GM23338 (cell line): ENCODE measurements at regions not wholly inside any gene's neighbourhood (a gene's known extent, or its start where the extent isn't known, plus 50 kb on each side); places are given as distances from the start of the nearest gene placed in this dataset.

Experiments
- ATAC-seq: fragments of 200-7000 bp; cut with Tn5 transposase; 3 replicates; pipeline ENCODE4 v1.9.1; 2020
- DNase-seq: peaks from one replicate; pipeline ENCODE4 v3.0.0-alpha.2; 2015; ENCODE audit warnings: low spot score
- H2AFZ ChIP-seq: fragments of 200-600 bp; sonication (generic); 2 replicates; pipeline ENCODE4 v1.8.0; 2016; ENCODE audit warnings: antibody characterized with exemption, mild to moderate bottlenecking, moderate library complexity
- H3F3A ChIP-seq: fragments of 200-600 bp; sonication (generic); replicated peaks from 2 replicates; pipeline ENCODE4 v1.8.0; 2017; ENCODE audit warnings: antibody characterized with exemption, mixed run types, low read depth
- H3K27ac ChIP-seq: fragments of 200-600 bp; sonication (generic); 2 replicates; pipeline ENCODE4 v1.6.1; 2016; ENCODE audit warnings: low read depth
- H3K27me3 ChIP-seq: fragments of 200-600 bp; sonication (generic); 2 replicates; pipeline ENCODE4 v1.8.0; 2016; ENCODE audit warnings: mild to moderate bottlenecking, mixed run types, moderate library complexity; ENCODE audit not compliant: insufficient read depth
- H3K36me3 ChIP-seq: fragments of 200-600 bp; sonication (generic); 2 replicates; pipeline ENCODE4 v1.8.0; 2016; ENCODE audit warnings: mild to moderate bottlenecking; ENCODE audit not compliant: insufficient read depth
- H3K4me1 ChIP-seq: fragments of 200-600 bp; sonication (generic); 2 replicates; pipeline ENCODE4 v1.8.0; 2016; ENCODE audit warnings: mild to moderate bottlenecking, moderate library complexity; ENCODE audit not compliant: insufficient read depth
- H3K4me2 ChIP-seq: fragments of 200-600 bp; sonication (generic); 2 replicates; pipeline ENCODE4 v1.7.1; 2017; ENCODE audit warnings: mixed run types
- H3K4me3 ChIP-seq: fragments of 200-600 bp; sonication (generic); 2 replicates; pipeline ENCODE4 v1.6.1; 2016; ENCODE audit warnings: mixed run types
- H3K79me2 ChIP-seq: fragments of 200-600 bp; sonication (generic); replicated peaks from 2 replicates; pipeline ENCODE4 v1.8.0; 2017; ENCODE audit warnings: mild to moderate bottlenecking; ENCODE audit not compliant: insufficient read depth
- H3K9me2 ChIP-seq: fragments of 200-600 bp; sonication (generic); 2 replicates; pipeline ENCODE4 v1.8.0; 2017; ENCODE audit not compliant: insufficient read depth
- H4K20me1 ChIP-seq: fragments of 200-600 bp; sonication (generic); replicated peaks from 2 replicates; pipeline ENCODE4 v1.8.0; 2017; ENCODE audit warnings: mild to moderate bottlenecking; ENCODE audit not compliant: insufficient read depth
- H3K27ac Mint-ChIP-seq: 2 replicates; pipeline ENCODE4 v1.8.0; 2020; ENCODE audit warnings: inconsistent platforms, mild to moderate bottlenecking, moderate library complexity, mixed read lengths
- H3K27me3 Mint-ChIP-seq: 3 replicates; pipeline ENCODE4 v1.8.0; 2022; ENCODE audit warnings: low read depth, mild to moderate bottlenecking, moderate library complexity, mixed read lengths, inconsistent platforms; ENCODE audit not compliant: insufficient read depth, poor library complexity
- H3K36me3 Mint-ChIP-seq: 3 replicates; pipeline ENCODE4 v1.8.0; 2021; ENCODE audit warnings: low read depth, mild to moderate bottlenecking, inconsistent platforms, moderate library complexity, mixed read lengths
- H3K4me1 Mint-ChIP-seq: 3 replicates; pipeline ENCODE4 v1.8.0; 2020; ENCODE audit warnings: mild to moderate bottlenecking, inconsistent platforms, mixed read lengths
- H3K4me3 Mint-ChIP-seq: 3 replicates; pipeline ENCODE4 v1.8.0; 2021; ENCODE audit warnings: moderate library complexity, mild to moderate bottlenecking, inconsistent platforms, mixed read lengths
- H3K9me3 Mint-ChIP-seq: 3 replicates; pipeline ENCODE4 v1.8.0; 2020; ENCODE audit warnings: moderate library complexity, mild to moderate bottlenecking, inconsistent platforms, mixed read lengths
- CREB1 ChIP-seq: fragments of 250-450 bp; sonication (Bioruptor Pico); IDR thresholded peaks from 2 replicates; pipeline ENCODE4 v1.5.0; 2020; ENCODE audit warnings: low read depth, mild to moderate bottlenecking, moderate library complexity
- ETS1 ChIP-seq: IDR thresholded peaks from 2 replicates; pipeline ENCODE4 v1.6.1; 2016; ENCODE audit warnings: antibody characterized with exemption
- EZH2 ChIP-seq: fragments of 200-600 bp; sonication (generic); IDR thresholded peaks from one replicate; pipeline ENCODE4 v1.8.0; 2017; ENCODE audit warnings: antibody characterized with exemption, mild to moderate bottlenecking, low read depth; ENCODE audit not compliant: unreplicated experiment
- EZH2phosphoT487 ChIP-seq: fragments of 200-600 bp; sonication (generic); IDR thresholded peaks from one replicate; pipeline ENCODE4 v1.8.1; 2018; ENCODE audit warnings: antibody characterized with exemption; ENCODE audit not compliant: unreplicated experiment
- JUNB ChIP-seq: IDR thresholded peaks from one replicate; pipeline ENCODE4 v1.6.1; 2016; ENCODE audit warnings: antibody characterized with exemption; ENCODE audit not compliant: unreplicated experiment
- NANOG ChIP-seq: IDR thresholded peaks from 2 replicates; pipeline ENCODE4 v1.6.1; 2016; ENCODE audit warnings: antibody characterized with exemption, borderline replicate concordance
- POLR2AphosphoS5 ChIP-seq: IDR thresholded peaks from 2 replicates; pipeline ENCODE4 v1.6.1; 2016; ENCODE audit warnings: antibody characterized with exemption, low read depth
- REST ChIP-seq: IDR thresholded peaks from one replicate; pipeline ENCODE4 v1.6.1; 2018; ENCODE audit warnings: antibody characterized with exemption; ENCODE audit not compliant: unreplicated experiment
- STAT1 ChIP-seq: IDR thresholded peaks from one replicate; pipeline ENCODE4 v1.6.1; 2016; ENCODE audit warnings: antibody characterized with exemption; ENCODE audit not compliant: unreplicated experiment
- ZNF114 ChIP-seq: fragments of 250-450 bp; sonication (Bioruptor Pico); IDR thresholded peaks from 2 replicates; pipeline ENCODE4 v1.5.0; 2020; ENCODE audit warnings: mild to moderate bottlenecking, moderate library complexity
- ZNF331 ChIP-seq: fragments of 250-450 bp; sonication (Bioruptor Pico); IDR thresholded peaks from 2 replicates; pipeline ENCODE4 v1.5.0; 2020; ENCODE audit warnings: low read depth, mild to moderate bottlenecking, moderate library complexity
- TF ChIP-seq, protein P1 (sequence below): fragments of 250-450 bp; sonication (Bioruptor Pico); IDR thresholded peaks from 2 replicates; pipeline ENCODE4 v1.5.0; 2020; ENCODE audit warnings: mild to moderate bottlenecking, moderate library complexity
- TF ChIP-seq, protein P2 (sequence below), 2 experiments: fragments of 200-600 bp in 1 of 2; sonication (generic) in 1 of 2; conservative IDR thresholded peaks; 2 replicates each; pipeline versions ENCODE4 v1.5.1 to v1.6.1; 2016 to 2017; ENCODE audit warnings: antibody characterized with exemption in 2 of 2, low read depth in 2 of 2, mild to moderate bottlenecking in 2 of 2, moderate library complexity in 1 of 2

GRCh38 chr18:61194726-61195125 lies 138.5 kb upstream of the CDH20 start:
- Histone ChIP-seq H3K79me2 (no peaks in the 10 kb centered on the region), H4K20me1 (no peaks in the 10 kb centered on the region), H3K4me2 (no peak overlapping the region), H3K4me3 (no peak overlapping the region), H3K9me2 (0 out of 2 replicates have a peak, but pooled peaks cover 4% of the 10 kb centered on the region), H3K27me3 (no peaks in the 10 kb centered on the region), H3F3A (no peaks in the 10 kb centered on the region), H2AFZ (no peak overlapping the region), H3K27ac (no peak overlapping the region), H3K36me3 (no peaks in the 10 kb centered on the region), H3K4me1 (peaks cover 6% of the 10 kb centered on the region; the same call in 1 of the 2 replicates)
- no peak for DNase-seq
- H3K9me3 Mint-ChIP-seq = no peaks in the 10 kb centered on the region
- H3K27ac Mint-ChIP-seq = no peak overlapping the region
- peaks cover 6% of the 10 kb centered on the region; the same call in 2 of the 3 replicates for H3K4me1 Mint-ChIP-seq
- H3K36me3 Mint-ChIP-seq = no peaks in the 10 kb centered on the region
- no peak overlapping the region for H3K4me3 Mint-ChIP-seq
- TF ChIP-seq, protein P1, sequence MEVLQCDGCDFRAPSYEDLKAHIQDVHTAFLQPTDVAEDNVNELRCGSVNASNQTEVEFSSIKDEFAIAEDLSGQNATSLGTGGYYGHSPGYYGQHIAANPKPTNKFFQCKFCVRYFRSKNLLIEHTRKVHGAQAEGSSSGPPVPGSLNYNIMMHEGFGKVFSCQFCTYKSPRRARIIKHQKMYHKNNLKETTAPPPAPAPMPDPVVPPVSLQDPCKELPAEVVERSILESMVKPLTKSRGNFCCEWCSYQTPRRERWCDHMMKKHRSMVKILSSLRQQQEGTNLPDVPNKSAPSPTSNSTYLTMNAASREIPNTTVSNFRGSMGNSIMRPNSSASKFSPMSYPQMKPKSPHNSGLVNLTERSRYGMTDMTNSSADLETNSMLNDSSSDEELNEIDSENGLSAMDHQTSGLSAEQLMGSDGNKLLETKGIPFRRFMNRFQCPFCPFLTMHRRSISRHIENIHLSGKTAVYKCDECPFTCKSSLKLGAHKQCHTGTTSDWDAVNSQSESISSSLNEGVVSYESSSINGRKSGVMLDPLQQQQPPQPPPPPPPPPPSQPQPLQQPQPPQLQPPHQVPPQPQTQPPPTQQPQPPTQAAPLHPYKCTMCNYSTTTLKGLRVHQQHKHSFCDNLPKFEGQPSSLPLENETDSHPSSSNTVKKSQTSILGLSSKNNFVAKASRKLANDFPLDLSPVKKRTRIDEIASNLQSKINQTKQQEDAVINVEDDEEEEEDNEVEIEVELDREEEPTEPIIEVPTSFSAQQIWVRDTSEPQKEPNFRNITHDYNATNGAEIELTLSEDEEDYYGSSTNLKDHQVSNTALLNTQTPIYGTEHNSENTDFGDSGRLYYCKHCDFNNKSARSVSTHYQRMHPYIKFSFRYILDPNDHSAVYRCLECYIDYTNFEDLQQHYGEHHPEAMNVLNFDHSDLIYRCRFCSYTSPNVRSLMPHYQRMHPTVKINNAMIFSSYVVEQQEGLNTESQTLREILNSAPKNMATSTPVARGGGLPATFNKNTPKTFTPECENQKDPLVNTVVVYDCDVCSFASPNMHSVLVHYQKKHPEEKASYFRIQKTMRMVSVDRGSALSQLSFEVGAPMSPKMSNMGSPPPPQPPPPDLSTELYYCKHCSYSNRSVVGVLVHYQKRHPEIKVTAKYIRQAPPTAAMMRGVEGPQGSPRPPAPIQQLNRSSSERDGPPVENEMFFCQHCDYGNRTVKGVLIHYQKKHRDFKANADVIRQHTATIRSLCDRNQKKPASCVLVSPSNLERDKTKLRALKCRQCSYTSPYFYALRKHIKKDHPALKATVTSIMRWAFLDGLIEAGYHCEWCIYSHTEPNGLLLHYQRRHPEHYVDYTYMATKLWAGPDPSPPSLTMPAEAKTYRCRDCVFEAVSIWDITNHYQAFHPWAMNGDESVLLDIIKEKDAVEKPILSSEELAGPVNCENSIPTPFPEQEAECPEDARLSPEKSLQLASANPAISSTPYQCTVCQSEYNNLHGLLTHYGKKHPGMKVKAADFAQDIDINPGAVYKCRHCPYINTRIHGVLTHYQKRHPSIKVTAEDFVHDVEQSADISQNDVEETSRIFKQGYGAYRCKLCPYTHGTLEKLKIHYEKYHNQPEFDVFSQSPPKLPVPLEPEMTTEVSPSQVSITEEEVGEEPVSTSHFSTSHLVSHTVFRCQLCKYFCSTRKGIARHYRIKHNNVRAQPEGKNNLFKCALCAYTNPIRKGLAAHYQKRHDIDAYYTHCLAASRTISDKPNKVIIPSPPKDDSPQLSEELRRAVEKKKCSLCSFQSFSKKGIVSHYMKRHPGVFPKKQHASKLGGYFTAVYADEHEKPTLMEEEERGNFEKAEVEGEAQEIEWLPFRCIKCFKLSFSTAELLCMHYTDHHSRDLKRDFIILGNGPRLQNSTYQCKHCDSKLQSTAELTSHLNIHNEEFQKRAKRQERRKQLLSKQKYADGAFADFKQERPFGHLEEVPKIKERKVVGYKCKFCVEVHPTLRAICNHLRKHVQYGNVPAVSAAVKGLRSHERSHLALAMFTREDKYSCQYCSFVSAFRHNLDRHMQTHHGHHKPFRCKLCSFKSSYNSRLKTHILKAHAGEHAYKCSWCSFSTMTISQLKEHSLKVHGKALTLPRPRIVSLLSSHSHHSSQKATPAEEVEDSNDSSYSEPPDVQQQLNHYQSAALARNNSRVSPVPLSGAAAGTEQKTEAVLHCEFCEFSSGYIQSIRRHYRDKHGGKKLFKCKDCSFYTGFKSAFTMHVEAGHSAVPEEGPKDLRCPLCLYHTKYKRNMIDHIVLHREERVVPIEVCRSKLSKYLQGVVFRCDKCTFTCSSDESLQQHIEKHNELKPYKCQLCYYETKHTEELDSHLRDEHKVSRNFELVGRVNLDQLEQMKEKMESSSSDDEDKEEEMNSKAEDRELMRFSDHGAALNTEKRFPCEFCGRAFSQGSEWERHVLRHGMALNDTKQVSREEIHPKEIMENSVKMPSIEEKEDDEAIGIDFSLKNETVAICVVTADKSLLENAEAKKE = no peak
- no peak for TF ChIP-seq EZH2
- TF ChIP-seq CREB1 (CRISPR knock-in tag) = no peak
- TF ChIP-seq EZH2phosphoT487 = no peak
- TF ChIP-seq ETS1 = no peak
- no peak for TF ChIP-seq NANOG
- TF ChIP-seq, protein P2, sequence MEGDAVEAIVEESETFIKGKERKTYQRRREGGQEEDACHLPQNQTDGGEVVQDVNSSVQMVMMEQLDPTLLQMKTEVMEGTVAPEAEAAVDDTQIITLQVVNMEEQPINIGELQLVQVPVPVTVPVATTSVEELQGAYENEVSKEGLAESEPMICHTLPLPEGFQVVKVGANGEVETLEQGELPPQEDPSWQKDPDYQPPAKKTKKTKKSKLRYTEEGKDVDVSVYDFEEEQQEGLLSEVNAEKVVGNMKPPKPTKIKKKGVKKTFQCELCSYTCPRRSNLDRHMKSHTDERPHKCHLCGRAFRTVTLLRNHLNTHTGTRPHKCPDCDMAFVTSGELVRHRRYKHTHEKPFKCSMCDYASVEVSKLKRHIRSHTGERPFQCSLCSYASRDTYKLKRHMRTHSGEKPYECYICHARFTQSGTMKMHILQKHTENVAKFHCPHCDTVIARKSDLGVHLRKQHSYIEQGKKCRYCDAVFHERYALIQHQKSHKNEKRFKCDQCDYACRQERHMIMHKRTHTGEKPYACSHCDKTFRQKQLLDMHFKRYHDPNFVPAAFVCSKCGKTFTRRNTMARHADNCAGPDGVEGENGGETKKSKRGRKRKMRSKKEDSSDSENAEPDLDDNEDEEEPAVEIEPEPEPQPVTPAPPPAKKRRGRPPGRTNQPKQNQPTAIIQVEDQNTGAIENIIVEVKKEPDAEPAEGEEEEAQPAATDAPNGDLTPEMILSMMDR (conservative IDR thresholded peaks at IDR 0.05; ENCODE audit: low read depth in 2 of 2) = no peak
- no peak for TF ChIP-seq ZNF114 (CRISPR knock-in tag)
- no peak for TF ChIP-seq JUNB
- no peak for TF ChIP-seq STAT1
- no peak for TF ChIP-seq ZNF331
- TF ChIP-seq POLR2AphosphoS5 = no peak
- TF ChIP-seq REST = no peak
- H3K27me3 Mint-ChIP-seq = no peaks in the 10 kb centered on the region
- no peak for ATAC-seq
